ENCODE measurements at regions not wholly inside any gene's neighbourhood (a gene's known extent, or its start where the extent isn't known, plus 50 kb on each side); places are given as distances from the start of the nearest gene placed in this dataset.

GRCh38 chr6:80640176-80640575 is 533.7 kb downstream of the BCKDHB start (continued):
- TF ChIP-seq EP300 (IDR thresholded peaks at IDR 0.05; ENCODE audit: borderline replicate concordance in 1 of 2, low read depth in 2 of 2, low read length in 2 of 2), result no peak

All from H1 (cell line).